HG02973 (cell line): ENCODE measurements at regions not wholly inside any gene's neighbourhood (a gene's known extent, or its start where the extent isn't known, plus 50 kb on each side); places are given as distances from the start of the nearest gene placed in this dataset.

Experiments used
- ATAC-seq: cut with Tn5 transposase; IDR thresholded peaks from one replicate; pipeline ENCODE4 v1.9.1; 2021; ENCODE audit warnings: moderate library complexity; ENCODE audit not compliant: unreplicated experiment

DNA sequence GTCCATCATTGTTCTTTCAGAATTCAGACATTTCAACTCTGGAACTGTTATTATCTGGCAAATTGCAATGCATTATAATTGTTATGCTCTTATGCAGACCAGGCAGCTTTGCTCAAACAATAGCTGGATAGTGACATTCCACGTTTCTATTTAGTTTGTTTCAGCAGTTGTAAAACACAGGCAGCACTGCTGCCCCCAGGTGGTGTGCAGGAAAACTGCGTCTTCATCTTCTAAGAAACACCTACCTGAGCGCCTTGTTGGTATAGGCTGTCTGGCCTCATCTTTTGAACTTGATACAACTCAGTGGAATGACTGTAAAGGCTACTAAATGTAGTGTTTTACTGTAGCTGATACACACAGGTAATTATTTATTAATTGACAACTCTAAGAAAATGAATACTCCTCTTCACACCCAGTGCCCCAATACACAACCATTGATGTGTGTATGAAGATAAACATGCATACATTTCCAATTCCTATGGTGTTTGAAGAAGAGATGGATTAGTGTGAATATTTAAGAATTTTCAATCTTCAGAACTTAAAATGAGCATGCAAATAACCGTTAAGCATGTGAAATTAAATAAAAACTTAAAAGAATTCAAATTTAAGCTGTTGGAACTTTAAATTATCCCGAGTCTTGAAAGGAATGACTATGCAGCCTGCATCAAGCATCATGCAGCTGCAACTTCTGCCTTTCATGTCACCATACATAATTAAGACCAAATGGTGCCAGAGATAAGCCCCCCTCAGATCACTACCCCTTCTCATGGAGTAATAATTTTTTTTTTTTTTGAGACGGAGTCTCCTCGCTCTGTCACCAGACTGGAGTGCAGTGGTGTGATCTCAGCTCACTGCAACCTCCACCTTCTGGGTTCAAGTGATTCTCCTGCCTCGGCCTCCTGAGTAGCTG lies 85.6 kb downstream of the CD8B2 start:
- ATAC-seq = no peak

DNA sequence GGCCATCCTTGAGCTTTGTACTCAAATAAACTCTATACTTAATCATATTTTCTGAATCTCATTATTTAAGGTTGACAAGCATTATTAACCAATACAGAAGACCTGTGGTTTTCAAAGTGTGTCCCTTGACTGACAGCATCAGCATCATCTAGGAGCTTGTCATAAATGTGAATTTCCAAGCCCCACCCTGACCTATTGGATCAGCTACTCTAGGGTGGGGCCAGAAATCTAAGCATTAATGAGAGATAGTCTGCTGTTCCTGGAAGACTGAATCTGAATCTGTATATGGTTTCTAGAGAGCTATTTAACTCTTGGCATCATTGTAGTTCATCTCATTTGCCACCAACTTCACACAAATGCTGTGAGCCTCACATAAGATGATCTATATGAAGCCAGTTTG lies 86.6 kb downstream of the CD8B2 start:
- ATAC-seq = no peak

DNA sequence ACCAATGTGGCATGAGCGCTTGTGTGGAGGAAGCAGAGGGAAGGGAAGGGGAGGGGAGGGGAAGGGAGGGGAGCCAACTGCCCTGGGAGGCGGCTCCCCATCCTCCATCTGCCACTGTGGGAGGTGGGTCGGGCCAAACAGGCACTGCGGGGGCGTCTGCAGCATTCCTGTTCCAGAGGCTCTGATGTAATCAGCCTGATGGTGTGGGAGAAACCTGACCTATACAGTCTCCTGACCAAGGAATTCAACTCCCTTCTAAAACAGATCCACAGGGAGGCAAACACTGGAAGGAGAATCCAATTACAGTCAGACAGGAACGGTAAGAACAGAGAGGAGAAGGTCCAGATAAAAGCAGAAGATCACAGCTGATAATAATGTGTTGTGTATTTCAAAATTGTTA lies 88.8 kb downstream of the CD8B2 start:
- no peak for ATAC-seq

DNA sequence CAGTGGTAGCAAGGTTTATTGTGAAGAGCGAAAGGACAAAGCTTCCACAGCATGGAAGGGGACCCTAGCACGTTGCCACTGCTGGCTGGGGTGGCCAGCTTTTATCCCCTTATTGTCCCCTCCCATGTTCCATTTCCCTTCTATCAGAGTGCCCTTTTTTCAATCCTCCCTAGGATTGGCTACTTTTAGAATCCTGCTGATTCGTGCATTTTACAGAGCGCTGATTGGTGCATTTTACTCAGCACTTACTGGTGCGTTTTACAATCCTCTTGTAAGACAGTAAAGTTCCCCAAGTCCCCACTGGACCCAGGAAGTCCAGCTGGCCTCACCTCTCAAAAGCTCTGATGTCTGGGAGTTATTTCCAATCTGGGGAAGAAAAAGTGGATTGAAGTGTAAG lies 90.1 kb downstream of the CD8B2 start:
- no peak for ATAC-seq

DNA sequence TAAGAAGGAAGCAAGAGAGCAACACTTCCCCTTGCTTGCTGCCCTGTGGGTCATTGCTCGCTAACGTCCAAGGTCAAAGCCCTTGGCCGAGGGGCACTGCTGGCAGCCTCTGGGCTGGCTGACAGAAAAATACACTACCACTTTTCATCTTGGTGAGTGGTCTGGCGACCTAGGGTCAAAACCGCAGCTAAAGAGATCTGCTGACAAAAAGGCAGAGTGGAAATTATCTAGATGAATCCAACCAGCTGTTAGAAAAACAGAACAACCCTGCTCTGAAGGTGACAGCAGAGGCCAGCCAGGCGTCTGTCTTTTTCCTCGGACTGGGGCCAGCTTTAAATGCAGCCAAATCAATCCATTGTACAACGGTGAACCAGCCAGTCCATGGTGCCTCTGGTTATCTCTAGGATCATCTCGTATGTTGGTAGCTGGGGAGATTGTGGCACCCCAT lies 92.6 kb downstream of the CD8B2 start:
- no peak for ATAC-seq

DNA sequence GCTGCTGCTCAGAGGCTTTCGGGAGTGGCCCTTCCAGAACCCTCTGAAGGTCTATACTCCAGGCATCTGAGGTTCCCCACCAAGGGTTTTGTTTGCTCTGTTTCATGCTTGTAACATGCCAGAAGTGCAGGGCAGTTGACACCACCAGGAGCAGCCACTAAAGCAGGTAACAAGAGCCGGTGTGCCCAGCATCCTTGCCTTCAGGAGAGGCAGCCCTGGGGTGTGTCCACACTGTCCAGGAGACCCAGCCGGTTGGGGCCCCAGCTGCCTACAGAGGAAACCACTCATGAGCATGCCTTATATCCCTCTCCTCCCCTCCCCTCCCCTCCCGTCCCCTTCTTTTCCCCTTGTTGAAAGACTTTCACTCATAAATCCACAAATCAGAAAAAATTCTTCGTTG lies 93.1 kb downstream of the CD8B2 start:
- ATAC-seq = no peak

DNA sequence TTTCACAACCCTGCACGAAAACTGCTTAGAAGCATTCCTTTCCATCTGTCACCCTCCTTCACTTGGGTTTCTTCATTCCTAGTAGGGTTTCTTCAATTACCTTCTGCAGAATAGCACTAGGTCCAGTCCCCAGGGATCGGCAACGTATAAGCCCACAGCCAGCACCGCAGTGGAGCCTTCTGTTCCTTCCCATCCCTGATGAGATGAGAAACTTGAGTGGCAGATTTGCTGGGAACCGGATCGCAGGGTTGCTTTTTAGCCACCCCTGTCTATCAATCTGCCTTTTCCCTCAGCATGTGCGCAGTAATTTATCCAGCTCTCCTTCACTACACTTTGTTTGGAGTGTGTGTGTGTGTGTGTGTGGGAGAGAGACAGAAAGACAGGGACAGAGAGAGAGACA lies 94.2 kb downstream of the CD8B2 start:
- no peak for ATAC-seq

DNA sequence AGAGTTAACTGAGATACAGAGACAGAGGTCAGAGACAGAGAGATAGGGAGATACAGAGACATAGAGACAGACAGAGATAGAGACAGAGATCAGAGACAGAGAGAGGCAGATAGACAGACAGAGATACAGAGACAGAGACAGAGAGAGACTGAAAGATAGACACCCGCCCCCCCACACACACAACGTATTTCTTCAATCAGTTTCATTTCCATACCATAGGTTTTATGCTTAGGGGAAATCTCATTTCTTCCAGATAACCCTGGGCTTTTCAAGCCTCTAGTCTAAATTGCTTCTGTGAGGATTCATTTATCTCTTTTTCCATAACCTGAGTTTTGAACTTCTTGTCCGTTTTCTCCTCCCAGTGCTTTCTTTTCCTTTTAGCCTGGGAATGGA lies 94.6 kb downstream of the CD8B2 start:
- no peak for ATAC-seq

DNA sequence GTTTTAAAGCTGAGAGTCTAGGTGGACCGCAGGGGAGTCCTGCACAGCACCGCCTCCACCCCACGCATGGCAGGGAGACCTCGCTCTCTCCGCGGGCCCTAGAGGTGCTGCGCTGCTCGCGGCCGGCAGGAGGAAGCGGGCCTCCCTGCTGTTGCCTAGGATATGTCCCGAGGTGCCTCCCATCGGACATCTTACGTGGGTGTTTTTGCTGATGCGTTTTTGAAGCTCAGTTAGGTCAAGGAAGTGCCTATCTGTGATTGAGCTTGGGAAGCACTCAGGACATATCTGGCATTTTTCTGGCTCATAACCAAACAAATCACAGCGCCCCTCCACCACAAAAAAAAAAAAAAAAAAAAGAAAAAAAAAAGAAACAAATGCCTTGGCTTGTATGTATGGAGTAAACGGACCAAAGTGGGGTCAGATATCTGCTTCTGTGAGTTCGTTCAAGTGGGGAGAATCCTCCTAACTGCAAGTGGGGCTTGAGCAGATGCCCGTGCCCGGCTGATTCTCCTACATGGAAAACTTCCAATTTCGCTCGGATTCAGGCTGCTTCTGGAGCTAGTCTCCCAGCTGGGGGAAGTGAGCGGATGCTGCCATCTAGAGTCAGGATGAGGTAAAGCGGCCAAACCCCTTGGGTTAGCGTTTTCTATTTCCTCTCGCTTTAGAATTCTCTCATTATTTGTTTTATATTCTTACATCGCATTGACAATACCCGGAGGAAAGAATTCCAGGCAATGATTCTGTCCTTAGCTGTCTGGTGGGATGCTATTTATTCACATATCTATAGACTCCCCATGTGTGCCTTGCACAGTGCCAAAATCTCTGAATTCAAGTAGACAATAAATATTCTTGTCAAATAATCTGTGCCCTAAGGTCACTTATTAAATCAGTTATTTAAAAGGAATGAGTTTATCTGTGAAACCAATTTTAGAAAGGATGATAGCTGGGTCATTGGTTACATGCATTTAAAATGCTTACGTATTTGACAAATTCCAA lies 95.3 kb downstream of the CD8B2 start:
- ATAC-seq = peak; percentile 84

DNA sequence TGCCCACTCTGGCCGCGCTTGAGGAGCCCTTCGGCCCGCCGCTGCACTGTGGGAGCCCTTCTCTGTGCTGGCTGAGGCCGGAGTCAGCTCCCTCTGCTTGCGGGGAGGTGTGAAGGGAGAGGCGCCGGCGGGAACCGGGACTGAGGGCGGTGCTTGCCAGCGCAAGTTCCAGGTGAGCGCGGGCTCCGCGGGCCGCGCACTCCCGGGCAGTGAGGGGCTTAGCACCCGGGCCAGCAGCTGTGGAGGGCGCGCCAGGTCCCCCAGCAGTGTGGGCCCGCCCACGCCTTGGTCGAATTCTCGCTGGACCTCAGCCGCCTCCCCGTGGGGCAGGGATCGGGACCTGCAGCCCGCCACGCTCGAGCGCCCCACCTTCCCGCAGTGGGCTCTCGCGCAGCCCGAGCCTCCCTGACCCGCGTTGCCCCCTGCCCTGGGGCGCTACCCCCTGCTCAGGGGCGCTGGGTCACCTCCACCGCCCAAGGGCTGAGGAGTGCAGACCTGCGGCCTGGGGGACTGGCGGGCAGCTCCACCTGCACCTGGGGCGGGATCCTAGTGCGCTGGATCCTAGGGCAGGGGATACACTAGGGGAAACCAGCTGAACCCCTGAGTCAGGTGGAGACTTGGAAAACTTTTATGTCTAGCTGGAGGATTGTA lies 97.3 kb downstream of the CD8B2 start:
- ATAC-seq = no peak

DNA sequence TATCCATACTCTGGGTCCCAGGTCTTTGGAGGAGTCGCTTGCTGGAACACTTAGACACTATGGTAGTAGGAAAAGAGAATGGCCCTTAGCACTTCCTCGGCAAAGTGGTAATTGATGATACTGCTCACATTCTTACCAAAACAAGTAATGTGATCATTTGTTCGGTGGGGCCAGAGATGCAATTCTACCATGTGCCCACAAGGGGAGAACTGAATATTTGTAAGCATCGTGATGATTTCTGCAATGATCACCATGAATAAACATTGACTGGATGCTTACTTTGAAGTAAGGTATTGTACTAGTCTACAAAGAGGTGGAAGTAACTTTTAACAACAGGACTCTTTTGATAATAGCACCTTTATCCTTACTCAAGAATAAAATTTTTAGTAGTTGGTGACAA lies 109.7 kb downstream of the CD8B2 start:
- no peak for ATAC-seq

DNA sequence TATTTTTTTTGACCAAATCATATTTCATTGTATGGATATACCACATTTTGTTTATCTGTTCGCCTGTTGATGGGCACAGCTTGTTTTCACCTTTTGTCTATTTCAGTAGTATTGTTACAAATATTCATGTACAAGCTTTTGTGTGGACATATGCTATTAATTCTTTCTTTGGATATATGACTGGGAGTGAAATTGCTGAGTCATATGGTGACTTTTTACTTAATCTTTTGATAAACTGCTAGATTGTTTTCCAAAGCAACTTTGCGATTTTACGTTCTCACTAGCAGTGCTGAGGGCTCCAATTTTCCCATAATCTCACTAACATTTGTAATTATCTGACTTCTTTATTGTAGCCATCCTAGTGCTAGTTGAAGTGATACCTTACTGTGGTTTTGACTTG lies 112.4 kb downstream of the CD8B2 start:
- no peak for ATAC-seq

DNA sequence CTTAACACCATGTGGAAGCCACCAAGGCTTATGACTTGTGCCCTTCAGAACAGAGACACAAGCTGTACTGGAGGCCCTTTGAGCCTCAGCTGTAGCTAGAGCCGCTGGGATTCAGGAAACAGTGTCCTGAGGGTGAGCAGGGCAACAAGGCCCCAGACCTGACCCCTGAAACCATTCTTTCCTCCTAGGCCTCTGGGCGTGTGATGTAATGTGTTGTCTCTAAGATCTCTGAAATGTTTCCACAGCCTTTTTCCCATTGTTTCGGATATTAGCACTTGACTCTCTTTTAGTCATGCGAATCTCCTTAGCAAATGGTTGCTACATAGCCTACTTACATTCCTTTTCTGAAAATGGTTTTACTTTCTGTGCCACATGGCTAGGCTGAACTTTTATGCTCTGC lies 114.9 kb downstream of the CD8B2 start:
- no peak for ATAC-seq

DNA sequence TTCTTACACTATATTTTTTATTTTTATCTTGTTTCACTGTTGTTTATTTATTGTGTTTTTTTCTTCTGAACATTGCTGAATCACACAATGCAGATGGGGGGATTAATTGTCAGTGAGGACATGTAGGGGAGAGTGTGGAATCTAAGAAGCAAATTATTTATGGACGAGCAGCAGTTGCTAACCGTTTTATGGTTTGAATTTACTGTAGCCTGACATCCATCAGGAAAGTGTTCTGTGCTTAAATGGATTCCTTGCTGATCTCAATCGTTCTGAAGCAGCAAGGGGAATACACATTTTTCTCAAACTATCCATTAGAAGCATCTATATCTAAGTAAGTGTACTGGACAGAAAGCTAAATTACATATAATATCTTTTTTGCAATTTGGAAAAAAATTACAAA lies 119.5 kb downstream of the CD8B2 start:
- ATAC-seq = no peak

DNA sequence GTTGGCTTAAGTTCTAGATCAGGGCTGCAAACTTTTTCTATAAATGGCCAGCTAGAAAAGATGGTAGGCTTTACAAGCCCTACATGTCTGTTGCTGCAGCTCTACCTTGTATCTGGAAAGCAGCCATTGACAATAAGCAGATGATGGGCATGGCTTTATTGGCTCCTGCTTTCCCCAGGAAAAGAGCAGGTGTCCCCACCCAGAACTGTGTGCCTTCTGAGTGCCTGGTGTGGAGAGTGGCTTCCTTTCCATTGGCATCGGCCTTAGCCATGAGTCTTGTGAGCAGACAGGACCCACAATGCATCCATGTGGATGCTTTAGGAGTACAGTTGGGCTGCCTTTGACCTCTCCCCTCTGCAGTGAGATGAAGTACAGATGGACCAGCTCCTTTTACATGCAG lies 120.2 kb downstream of the CD8B2 start:
- ATAC-seq = no peak

DNA sequence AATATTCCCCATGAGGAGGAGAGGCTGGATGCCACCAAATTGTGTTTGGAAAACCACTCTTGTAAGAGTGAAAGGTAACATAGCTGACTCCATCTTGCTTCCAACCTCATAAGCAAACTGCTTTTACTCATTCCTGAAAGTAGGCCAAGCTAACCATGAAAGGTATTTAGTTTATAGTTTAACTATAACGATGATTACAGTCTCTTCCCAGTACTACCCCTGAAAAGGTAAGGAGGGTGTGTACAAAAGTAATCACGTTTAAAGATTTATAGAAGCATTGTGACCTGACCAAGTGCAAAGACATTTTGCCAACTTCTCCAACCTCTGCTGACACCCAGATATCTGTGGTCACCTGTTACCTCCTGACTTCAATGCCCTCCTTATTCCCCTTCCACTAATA lies 122.6 kb downstream of the CD8B2 start:
- ATAC-seq = no peak

DNA sequence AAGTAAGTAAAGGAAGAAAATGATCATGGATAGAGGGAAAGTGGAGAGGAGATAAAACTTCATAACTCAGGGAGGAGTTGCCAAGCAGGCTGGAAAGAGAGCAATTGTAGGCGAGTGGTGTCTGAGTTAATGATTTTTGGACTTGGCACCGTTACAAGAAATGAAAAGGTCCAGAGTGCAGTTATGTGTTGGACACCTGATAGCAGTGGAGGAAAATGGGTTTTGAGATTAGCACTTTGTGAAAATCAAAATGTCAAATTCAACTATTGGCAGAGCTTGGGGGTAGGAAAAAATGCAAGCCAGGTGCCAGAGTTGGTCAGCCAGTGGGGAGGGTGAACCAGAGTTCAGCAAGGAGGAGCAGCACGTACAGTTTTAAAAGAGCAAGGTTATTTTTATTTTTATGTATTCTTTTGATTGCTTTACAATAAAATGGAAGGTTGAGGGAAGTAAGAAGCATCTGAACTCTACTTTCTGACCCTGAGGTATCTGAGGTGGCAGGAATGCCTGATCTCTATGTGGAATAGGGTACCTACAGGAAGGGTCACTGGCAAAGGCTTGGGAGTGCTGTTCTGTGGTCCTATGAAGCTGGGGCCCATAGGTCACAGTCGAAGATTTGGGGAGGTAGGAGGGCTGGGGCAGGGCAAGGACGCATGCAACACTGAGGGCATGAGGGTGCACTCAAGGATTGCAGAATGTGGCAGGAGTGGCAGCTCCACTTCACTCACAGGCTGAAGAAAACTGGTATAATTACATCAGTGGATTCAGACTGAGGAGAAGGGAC lies 127.5 kb downstream of the CD8B2 start:
- ATAC-seq = no peak

DNA sequence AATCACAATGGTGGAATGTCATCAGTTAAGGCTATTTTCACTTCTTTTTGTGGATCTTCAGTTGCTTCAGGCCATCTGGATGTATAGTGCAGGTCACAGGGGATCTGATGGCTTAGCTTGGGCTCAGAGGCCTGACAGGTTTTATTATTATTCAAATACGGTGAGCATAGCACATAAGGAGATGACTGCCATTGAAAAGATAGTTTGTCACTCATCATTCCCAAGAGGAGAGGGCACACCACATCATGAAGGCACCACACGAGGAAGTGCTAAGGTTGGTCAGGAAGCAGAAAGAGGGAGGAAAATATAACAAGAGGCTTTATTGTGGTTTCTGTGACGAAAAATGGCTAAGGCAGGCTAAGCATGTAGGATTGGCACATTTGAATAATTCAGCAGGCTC lies 131.4 kb downstream of the CD8B2 start:
- no peak for ATAC-seq

DNA sequence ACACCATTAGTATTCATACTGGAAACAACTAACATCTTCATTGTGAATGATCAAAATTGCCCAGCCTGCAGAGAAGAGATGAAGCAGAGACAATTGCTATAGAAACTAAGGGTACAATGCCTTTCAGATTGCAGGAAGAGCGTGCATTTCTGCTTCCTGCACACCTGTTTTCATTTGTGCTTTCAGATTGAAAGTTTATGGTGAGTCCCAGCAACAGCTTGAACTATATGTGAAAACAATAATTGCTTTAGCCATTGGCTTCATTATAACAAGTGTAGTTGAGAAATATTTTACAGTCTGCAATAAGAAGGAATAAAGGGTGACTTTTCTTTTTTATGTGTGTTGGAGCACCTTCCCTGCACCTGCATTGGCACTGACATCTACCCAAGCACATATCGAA lies 136.3 kb downstream of the CD8B2 start:
- ATAC-seq = no peak

DNA sequence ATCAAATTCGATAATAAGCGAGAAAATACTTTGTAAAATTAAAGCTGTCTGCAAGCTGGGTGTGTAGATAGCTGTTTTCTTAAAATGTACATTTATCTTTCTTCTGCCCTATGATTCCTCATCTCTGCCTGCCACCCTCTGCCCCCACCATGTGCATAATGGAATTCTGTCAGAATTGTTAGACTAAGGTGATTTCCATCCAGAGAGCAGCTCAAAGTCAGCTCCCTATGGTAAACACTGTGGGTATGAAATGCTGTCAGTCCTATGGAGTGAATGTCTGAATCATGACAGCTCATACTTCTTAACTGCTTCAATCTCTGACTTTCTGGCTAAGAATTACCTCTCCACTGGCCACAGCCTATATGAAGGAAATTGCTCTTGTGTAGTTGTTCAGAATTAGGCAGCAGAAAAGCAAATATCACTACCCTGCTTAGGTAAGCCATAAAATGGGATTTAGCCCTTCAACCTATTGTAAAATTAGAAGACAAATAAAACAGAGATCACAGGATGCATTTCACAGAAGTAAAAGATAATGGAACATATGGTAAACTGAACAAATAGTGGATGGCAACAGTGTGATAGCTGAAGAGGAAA lies 137.7 kb downstream of the CD8B2 start:
- ATAC-seq = no peak
